ENCODE measurements at regions not wholly inside any gene's neighbourhood (a gene's known extent, or its start where the extent isn't known, plus 50 kb on each side); places are given as distances from the start of the nearest gene placed in this dataset.

GRCh38 chr19:30240904-30241695 lies 131.1 kb upstream of the ZNF536 start (continued):
- TF ChIP-seq TEAD4 (IDR thresholded peaks at IDR 0.05; ENCODE audit: low read depth, low read length) (no peak), TCF12 (IDR thresholded peaks at IDR 0.05; ENCODE audit: low read depth, low read length) (no peak), YY1 (IDR thresholded peaks at IDR 0.05; ENCODE audit: low read depth, low read length) (no peak), E2F6 (IDR thresholded peaks at IDR 0.05) (no peak), SP1 (IDR thresholded peaks at IDR 0.05; ENCODE audit: low read depth, low read length) (no peak), RBBP5 (IDR thresholded peaks at IDR 0.05; ENCODE audit: borderline replicate concordance, low read depth, low read length) (no peak), NANOG (IDR thresholded peaks at IDR 0.05; ENCODE audit: insufficient read depth, low read depth, low read length, poor library complexity, severe bottlenecking) (no peak), RNF2 (IDR thresholded peaks at IDR 0.05; ENCODE audit: borderline replicate concordance, low read depth, low read length, missing control alignments, poor library complexity, severe bottlenecking) (no peak), ZNF274 (IDR thresholded peaks at IDR 0.05; ENCODE audit: borderline replicate concordance, extremely low read depth, low read length) (no peak)

Data from H1 (cell line).